ENCODE measurements at regions not wholly inside any gene's neighbourhood (a gene's known extent, or its start where the extent isn't known, plus 50 kb on each side); places are given as distances from the start of the nearest gene placed in this dataset.

GRCh38 chr3:83821506-83821905 lies 1137.3 kb upstream of the CADM2 start:
- no peak for DNase-seq (ENCODE audit: low read depth)
- no peak for TF ChIP-seq MAX (IDR thresholded peaks at IDR 0.05; ENCODE audit: low read depth, low read length)
- TF ChIP-seq POLR2A (IDR thresholded peaks at IDR 0.05; ENCODE audit: extremely low read depth, insufficient read length) = no peak
- TF ChIP-seq MYC (IDR thresholded peaks at IDR 0.05; ENCODE audit: low read depth, low read length) = no peak
- no peak for TF ChIP-seq CTCF (IDR thresholded peaks at IDR 0.05; ENCODE audit: low read depth, low read length)
- no peak overlapping the region for H3K4me3 ChIP-seq (ENCODE audit: low read depth, low read length)

GRCh38 chr3:83823095-83823494 lies 1135.7 kb upstream of the CADM2 start:
- DNase-seq (ENCODE audit: low read depth) = no peak

GRCh38 chr3:83835040-83835439 lies 1123.7 kb upstream of the CADM2 start:
- peak; percentile 2 for DNase-seq (ENCODE audit: low read depth)
- no peak overlapping the region for H3K4me3 ChIP-seq (ENCODE audit: low read depth, low read length)
- TF ChIP-seq MYC (IDR thresholded peaks at IDR 0.05; ENCODE audit: low read depth, low read length) (no peak), CTCF (IDR thresholded peaks at IDR 0.05; ENCODE audit: low read depth, low read length) (no peak), MAX (IDR thresholded peaks at IDR 0.05; ENCODE audit: low read depth, low read length) (no peak), POLR2A (IDR thresholded peaks at IDR 0.05; ENCODE audit: extremely low read depth, insufficient read length) (no peak)

More at GRCh38 chr3:83823095-83823494, 1135.7 kb upstream of the CADM2 start:
- TF ChIP-seq CTCF (IDR thresholded peaks at IDR 0.05; ENCODE audit: low read depth, low read length) (no peak), POLR2A (IDR thresholded peaks at IDR 0.05; ENCODE audit: extremely low read depth, insufficient read length) (no peak), MYC (IDR thresholded peaks at IDR 0.05; ENCODE audit: low read depth, low read length) (no peak), MAX (IDR thresholded peaks at IDR 0.05; ENCODE audit: low read depth, low read length) (no peak)
- no peak overlapping the region for H3K4me3 ChIP-seq (ENCODE audit: low read depth, low read length)

GRCh38 chr3:83842511-83842910 lies 1116.3 kb upstream of the CADM2 start:
- no peak overlapping the region for H3K4me3 ChIP-seq (ENCODE audit: low read depth, low read length)
- no peak for TF ChIP-seq MAX (IDR thresholded peaks at IDR 0.05; ENCODE audit: low read depth, low read length)
- no peak for TF ChIP-seq CTCF (IDR thresholded peaks at IDR 0.05; ENCODE audit: low read depth, low read length)
- TF ChIP-seq POLR2A (IDR thresholded peaks at IDR 0.05; ENCODE audit: extremely low read depth, insufficient read length) = no peak
- no peak for TF ChIP-seq MYC (IDR thresholded peaks at IDR 0.05; ENCODE audit: low read depth, low read length)
- DNase-seq (ENCODE audit: low read depth) = no peak

GRCh38 chr3:83843716-83844115 lies 1115.1 kb upstream of the CADM2 start:
- no peak for DNase-seq (ENCODE audit: low read depth)
- no peak overlapping the region for H3K4me3 ChIP-seq (ENCODE audit: low read depth, low read length)
- TF ChIP-seq POLR2A (IDR thresholded peaks at IDR 0.05; ENCODE audit: extremely low read depth, insufficient read length) (no peak), MYC (IDR thresholded peaks at IDR 0.05; ENCODE audit: low read depth, low read length) (no peak), MAX (IDR thresholded peaks at IDR 0.05; ENCODE audit: low read depth, low read length) (no peak), CTCF (IDR thresholded peaks at IDR 0.05; ENCODE audit: low read depth, low read length) (no peak)

Data from NB4 (cell line).